ENCODE measurements at regions not wholly inside any gene's neighbourhood (a gene's known extent, or its start where the extent isn't known, plus 50 kb on each side); places are given as distances from the start of the nearest gene placed in this dataset.

GRCh38 chr21:29419422-29419821 lies 120.7 kb downstream of the BACH1 start:
- TF ChIP-seq CTCF (IDR thresholded peaks at IDR 0.05 in 4 of 5, conservative IDR thresholded peaks at IDR 0.05 in 1 of 5) (no peak), POLR2A (IDR thresholded peaks at IDR 0.05) (no peak)
